ENCODE measurements at regions not wholly inside any gene's neighbourhood (a gene's known extent, or its start where the extent isn't known, plus 50 kb on each side); places are given as distances from the start of the nearest gene placed in this dataset.

DNA sequence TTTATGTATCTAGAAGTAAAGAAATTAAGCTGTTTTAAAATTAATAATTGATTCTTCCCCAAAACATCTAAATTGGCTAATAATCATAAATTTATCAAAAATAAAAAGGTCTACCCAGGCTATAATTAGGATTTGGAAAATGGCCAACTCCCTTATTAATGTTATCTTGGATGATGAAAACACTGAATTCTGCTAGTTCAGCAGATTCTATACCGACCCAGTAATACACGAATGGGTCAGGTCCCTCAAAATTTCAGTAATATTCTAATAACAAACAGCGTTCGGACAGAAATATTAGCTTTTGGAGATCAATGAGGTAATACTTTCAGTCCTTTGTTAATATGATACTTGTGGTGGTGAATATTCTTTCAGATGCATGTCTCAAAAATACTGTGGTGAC is 360.7 kb upstream of the MGMT start (continued):
- TF ChIP-seq, protein P1, sequence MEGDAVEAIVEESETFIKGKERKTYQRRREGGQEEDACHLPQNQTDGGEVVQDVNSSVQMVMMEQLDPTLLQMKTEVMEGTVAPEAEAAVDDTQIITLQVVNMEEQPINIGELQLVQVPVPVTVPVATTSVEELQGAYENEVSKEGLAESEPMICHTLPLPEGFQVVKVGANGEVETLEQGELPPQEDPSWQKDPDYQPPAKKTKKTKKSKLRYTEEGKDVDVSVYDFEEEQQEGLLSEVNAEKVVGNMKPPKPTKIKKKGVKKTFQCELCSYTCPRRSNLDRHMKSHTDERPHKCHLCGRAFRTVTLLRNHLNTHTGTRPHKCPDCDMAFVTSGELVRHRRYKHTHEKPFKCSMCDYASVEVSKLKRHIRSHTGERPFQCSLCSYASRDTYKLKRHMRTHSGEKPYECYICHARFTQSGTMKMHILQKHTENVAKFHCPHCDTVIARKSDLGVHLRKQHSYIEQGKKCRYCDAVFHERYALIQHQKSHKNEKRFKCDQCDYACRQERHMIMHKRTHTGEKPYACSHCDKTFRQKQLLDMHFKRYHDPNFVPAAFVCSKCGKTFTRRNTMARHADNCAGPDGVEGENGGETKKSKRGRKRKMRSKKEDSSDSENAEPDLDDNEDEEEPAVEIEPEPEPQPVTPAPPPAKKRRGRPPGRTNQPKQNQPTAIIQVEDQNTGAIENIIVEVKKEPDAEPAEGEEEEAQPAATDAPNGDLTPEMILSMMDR (IDR thresholded peaks at IDR 0.05; ENCODE audit: low read depth, low read length, missing input control) = no peak
- no peak for TF ChIP-seq FOXA1 (IDR thresholded peaks at IDR 0.05)

DNA sequence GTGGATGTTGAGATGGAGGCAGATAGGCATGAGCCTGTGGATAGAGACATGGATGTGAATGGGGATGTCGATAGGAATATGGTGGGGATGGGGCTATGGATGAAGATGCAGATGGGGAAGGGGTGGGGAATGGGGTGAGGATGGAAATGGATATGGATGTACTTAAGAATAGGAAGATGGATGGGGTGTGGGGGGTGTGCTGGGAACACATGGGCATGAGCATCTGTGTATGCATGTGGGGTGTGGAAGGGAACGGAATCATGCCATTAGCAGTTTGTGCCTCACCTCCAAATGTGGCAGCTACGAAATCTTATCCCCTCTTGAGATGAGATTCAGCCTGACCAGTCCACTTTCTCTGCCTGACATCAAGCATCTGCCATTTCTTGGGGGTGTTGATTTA is 359.5 kb upstream of the MGMT start:
- Histone ChIP-seq H3K9me3 (ENCODE audit: control insufficient read depth in 4 of 4, low read length in 3 of 4) (no peaks in the 10 kb centered on the region), H3K36me3 (ENCODE audit: control insufficient read depth in 4 of 4, insufficient read depth in 3 of 4, low read depth in 1 of 4, low read length in 3 of 4) (no peaks in the 10 kb centered on the region), H3K9ac (ENCODE audit: low read depth in 1 of 2, low read length in 2 of 2) (no peak overlapping the region), H3K27ac (ENCODE audit: low read depth in 1 of 2, low read length in 2 of 2) (no peak overlapping the region), H3K4me1 (ENCODE audit: control insufficient read depth in 4 of 4, insufficient read depth in 4 of 4, low read length in 3 of 4) (no peaks in the 10 kb centered on the region), H3K4me3 (ENCODE audit: low read depth in 1 of 3, low read length in 3 of 3) (no peak overlapping the region), H3K27me3 (ENCODE audit: control insufficient read depth in 4 of 4, insufficient read depth in 4 of 4, low read length in 3 of 4) (no peaks in the 10 kb centered on the region)
- WGBS = 81% methylated on average over 3 of the region's 3 CpGs
- TF ChIP-seq, protein P2, sequence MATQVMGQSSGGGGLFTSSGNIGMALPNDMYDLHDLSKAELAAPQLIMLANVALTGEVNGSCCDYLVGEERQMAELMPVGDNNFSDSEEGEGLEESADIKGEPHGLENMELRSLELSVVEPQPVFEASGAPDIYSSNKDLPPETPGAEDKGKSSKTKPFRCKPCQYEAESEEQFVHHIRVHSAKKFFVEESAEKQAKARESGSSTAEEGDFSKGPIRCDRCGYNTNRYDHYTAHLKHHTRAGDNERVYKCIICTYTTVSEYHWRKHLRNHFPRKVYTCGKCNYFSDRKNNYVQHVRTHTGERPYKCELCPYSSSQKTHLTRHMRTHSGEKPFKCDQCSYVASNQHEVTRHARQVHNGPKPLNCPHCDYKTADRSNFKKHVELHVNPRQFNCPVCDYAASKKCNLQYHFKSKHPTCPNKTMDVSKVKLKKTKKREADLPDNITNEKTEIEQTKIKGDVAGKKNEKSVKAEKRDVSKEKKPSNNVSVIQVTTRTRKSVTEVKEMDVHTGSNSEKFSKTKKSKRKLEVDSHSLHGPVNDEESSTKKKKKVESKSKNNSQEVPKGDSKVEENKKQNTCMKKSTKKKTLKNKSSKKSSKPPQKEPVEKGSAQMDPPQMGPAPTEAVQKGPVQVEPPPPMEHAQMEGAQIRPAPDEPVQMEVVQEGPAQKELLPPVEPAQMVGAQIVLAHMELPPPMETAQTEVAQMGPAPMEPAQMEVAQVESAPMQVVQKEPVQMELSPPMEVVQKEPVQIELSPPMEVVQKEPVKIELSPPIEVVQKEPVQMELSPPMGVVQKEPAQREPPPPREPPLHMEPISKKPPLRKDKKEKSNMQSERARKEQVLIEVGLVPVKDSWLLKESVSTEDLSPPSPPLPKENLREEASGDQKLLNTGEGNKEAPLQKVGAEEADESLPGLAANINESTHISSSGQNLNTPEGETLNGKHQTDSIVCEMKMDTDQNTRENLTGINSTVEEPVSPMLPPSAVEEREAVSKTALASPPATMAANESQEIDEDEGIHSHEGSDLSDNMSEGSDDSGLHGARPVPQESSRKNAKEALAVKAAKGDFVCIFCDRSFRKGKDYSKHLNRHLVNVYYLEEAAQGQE (IDR thresholded peaks at IDR 0.05) = no peak
- no peak for TF ChIP-seq SP1 (IDR thresholded peaks at IDR 0.05)
- TF ChIP-seq, protein P1 (IDR thresholded peaks at IDR 0.05; ENCODE audit: low read depth, low read length, missing input control) = no peak
- TF ChIP-seq, protein P3, sequence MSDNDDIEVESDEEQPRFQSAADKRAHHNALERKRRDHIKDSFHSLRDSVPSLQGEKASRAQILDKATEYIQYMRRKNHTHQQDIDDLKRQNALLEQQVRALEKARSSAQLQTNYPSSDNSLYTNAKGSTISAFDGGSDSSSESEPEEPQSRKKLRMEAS (IDR thresholded peaks at IDR 0.05) = no peak
- TF ChIP-seq, protein P4, sequence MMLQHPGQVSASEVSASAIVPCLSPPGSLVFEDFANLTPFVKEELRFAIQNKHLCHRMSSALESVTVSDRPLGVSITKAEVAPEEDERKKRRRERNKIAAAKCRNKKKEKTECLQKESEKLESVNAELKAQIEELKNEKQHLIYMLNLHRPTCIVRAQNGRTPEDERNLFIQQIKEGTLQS (IDR thresholded peaks at IDR 0.05) = no peak
- no peak for TF ChIP-seq HNF4A (conservative IDR thresholded peaks at IDR 0.05)
- TF ChIP-seq, protein P5, sequence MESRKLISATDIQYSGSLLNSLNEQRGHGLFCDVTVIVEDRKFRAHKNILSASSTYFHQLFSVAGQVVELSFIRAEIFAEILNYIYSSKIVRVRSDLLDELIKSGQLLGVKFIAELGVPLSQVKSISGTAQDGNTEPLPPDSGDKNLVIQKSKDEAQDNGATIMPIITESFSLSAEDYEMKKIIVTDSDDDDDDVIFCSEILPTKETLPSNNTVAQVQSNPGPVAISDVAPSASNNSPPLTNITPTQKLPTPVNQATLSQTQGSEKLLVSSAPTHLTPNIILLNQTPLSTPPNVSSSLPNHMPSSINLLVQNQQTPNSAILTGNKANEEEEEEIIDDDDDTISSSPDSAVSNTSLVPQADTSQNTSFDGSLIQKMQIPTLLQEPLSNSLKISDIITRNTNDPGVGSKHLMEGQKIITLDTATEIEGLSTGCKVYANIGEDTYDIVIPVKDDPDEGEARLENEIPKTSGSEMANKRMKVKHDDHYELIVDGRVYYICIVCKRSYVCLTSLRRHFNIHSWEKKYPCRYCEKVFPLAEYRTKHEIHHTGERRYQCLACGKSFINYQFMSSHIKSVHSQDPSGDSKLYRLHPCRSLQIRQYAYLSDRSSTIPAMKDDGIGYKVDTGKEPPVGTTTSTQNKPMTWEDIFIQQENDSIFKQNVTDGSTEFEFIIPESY (IDR thresholded peaks at IDR 0.05) = no peak
- TF ChIP-seq EGR1 (IDR thresholded peaks at IDR 0.05; ENCODE audit: low read depth in 2 of 2) = no peak
- no peak for DNase-seq (ENCODE audit: low spot score)

All from liver (tissue), 8 donors.